ENCODE measurements at regions not wholly inside any gene's neighbourhood (a gene's known extent, or its start where the extent isn't known, plus 50 kb on each side); places are given as distances from the start of the nearest gene placed in this dataset.

DNA sequence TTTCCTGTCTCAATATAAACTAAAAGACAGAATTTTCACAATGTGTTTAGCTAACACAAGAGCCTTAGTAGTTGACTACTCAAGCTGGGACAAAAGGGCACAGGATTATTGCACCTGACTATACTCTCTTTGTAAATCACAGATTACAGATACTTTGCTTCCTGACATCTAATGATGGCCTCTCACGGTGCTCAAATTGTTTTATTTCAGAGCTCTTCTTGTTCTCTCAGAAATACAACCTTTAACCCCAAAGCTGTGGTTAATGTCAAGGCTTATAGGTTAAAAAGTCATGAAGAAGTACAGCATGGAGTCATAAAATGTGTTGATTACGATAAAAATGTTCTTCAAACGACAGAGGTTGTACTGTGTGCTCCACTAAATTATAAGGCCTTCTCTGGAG lies 89.9 kb upstream of the CPNE8 start:
- DNase-seq (ENCODE audit: low read depth) = no peak
- Histone ChIP-seq H3K4me3 (ENCODE audit: low read depth, low read length) (no peak overlapping the region), H3K36me3 (ENCODE audit: control insufficient read depth, insufficient read depth, low read length) (no peaks in the 10 kb centered on the region), H3K27me3 (ENCODE audit: control insufficient read depth, insufficient read depth, low read length) (no peaks in the 10 kb centered on the region)
- no peak for FAIRE-seq
- TF ChIP-seq, protein P1, sequence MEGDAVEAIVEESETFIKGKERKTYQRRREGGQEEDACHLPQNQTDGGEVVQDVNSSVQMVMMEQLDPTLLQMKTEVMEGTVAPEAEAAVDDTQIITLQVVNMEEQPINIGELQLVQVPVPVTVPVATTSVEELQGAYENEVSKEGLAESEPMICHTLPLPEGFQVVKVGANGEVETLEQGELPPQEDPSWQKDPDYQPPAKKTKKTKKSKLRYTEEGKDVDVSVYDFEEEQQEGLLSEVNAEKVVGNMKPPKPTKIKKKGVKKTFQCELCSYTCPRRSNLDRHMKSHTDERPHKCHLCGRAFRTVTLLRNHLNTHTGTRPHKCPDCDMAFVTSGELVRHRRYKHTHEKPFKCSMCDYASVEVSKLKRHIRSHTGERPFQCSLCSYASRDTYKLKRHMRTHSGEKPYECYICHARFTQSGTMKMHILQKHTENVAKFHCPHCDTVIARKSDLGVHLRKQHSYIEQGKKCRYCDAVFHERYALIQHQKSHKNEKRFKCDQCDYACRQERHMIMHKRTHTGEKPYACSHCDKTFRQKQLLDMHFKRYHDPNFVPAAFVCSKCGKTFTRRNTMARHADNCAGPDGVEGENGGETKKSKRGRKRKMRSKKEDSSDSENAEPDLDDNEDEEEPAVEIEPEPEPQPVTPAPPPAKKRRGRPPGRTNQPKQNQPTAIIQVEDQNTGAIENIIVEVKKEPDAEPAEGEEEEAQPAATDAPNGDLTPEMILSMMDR (IDR thresholded peaks at IDR 0.05; ENCODE audit: insufficient read depth, low read length, severe bottlenecking) = no peak

DNA sequence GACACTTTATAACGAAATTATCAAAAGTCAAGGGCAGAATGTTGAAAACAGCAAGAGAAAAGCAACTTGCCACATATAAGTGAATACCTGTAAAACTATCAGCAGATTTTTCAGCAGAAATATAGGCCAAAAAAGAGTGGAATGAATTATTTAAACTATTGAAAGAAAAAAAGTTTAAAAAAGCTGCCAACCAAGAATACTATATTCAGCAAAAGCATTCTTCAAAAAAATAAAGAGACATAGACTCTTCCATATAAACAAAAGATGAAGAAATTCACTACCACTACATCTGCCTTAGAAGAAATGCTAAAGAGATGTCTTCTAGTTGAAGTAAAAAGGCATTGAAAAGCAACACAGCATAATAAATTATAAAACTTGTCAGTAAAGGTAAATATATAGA lies 80.6 kb upstream of the CPNE8 start:
- FAIRE-seq = no peak
- H3K27me3 ChIP-seq (ENCODE audit: control insufficient read depth, insufficient read depth, low read length) = no peaks in the 10 kb centered on the region
- no peaks in the 10 kb centered on the region for H3K36me3 ChIP-seq (ENCODE audit: control insufficient read depth, insufficient read depth, low read length)
- no peak overlapping the region for H3K4me3 ChIP-seq (ENCODE audit: low read depth, low read length)
- TF ChIP-seq, protein P1 (IDR thresholded peaks at IDR 0.05; ENCODE audit: insufficient read depth, low read length, severe bottlenecking) = no peak
- no peak for DNase-seq (ENCODE audit: low read depth)

DNA sequence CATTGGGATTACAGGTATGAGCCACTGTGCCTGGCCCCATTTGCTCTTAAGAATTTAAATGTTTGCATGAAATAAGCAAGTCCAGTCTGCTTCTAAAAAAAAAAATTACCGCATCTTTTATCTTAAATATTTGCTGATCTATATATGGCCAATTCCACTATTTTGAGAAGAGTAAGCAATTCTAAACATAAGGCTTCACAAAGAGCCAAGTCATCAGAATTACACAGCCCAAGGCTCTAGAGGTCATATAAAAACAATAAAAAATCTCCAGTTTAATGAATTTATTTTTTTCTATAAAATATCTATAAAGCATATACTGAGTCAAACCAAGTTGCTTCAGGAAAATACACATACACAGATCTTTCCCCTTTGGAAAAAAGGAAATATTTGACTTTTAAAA lies 79.0 kb upstream of the CPNE8 start:
- TF ChIP-seq, protein P1 (IDR thresholded peaks at IDR 0.05; ENCODE audit: insufficient read depth, low read length, severe bottlenecking) = no peak
- H3K36me3 ChIP-seq (ENCODE audit: control insufficient read depth, insufficient read depth, low read length) = no peaks in the 10 kb centered on the region
- FAIRE-seq (no peak), DNase-seq (ENCODE audit: low read depth) (no peak)
- no peak overlapping the region for H3K4me3 ChIP-seq (ENCODE audit: low read depth, low read length)
- H3K27me3 ChIP-seq (ENCODE audit: control insufficient read depth, insufficient read depth, low read length) = no peaks in the 10 kb centered on the region

DNA sequence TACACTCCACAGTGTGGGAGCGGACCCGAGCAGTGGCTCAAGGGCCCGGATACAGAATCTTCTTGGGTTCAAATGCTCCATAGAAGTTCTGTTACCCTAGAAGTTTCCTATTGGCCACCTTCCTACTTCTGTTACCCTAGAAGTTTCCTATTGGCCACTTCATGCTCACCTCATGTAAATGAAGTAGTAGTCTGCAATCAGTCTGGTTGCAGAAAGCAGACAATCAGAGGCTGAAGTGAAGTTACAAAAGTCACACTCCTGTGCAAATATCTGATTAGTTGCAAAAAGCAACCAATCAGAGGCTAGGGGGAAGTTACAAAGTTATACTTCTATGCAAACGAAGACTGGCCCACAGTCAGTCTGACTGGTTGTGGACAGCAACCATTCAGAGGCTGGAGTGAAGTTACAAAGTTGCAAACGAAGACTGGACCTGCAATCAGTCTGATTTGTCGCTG lies 77.8 kb upstream of the CPNE8 start:
- Histone ChIP-seq H3K4me3 (ENCODE audit: low read depth, low read length) (no peak overlapping the region), H3K27me3 (ENCODE audit: control insufficient read depth, insufficient read depth, low read length) (no peaks in the 10 kb centered on the region)
- no peak for FAIRE-seq

DNA sequence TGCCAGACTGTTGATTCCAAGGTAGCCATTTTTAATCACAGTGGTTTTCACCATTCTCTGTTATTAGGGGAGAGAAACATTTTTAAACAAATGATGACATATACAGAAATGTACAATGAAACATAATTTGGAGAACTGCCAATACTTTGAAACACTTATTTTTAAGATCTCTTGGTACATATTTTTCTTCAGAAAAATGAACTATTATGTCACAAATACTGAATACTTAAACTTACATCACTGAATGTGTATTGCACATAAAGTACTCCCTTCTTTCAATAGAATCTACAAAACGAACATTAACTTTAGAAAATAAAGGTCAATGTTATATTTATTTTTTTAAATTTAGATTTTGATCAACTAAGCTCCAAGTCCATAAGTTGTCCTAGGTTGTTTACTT lies 71.7 kb upstream of the CPNE8 start:
- TF ChIP-seq, protein P1 (IDR thresholded peaks at IDR 0.05; ENCODE audit: insufficient read depth, low read length, severe bottlenecking) = no peak
- DNase-seq (ENCODE audit: low read depth) (no peak), FAIRE-seq (no peak)
- Histone ChIP-seq H3K27me3 (ENCODE audit: control insufficient read depth, insufficient read depth, low read length) (no peaks in the 10 kb centered on the region), H3K4me3 (ENCODE audit: low read depth, low read length) (no peak overlapping the region), H3K36me3 (ENCODE audit: control insufficient read depth, insufficient read depth, low read length) (no peaks in the 10 kb centered on the region)

More for the DNA sequence above, 77.8 kb upstream of the CPNE8 start:
- TF ChIP-seq, protein P1 (IDR thresholded peaks at IDR 0.05; ENCODE audit: insufficient read depth, low read length, severe bottlenecking) = no peak
- no peak for DNase-seq (ENCODE audit: low read depth)
- no peaks in the 10 kb centered on the region for H3K36me3 ChIP-seq (ENCODE audit: control insufficient read depth, insufficient read depth, low read length)

DNA sequence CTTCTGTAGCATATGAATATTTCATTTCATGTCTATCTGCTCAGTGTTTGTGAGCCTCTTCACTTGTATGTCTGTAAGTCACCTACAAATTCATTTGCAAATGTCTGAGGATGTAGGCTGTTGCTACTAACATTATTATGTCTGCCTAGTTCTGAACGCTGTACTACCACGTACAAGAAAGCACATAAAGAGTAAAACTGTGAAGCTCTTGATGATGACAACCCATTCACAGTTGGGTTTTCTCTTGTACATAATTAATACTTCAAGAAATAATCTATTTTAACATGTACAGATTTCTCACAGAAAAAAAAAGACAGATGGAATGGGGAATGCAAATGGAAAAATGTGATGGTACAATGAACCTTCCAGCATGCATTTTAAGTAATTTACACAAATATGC lies 64.3 kb upstream of the CPNE8 start:
- H3K4me3 ChIP-seq (ENCODE audit: low read depth, low read length) = no peak overlapping the region
- DNase-seq (ENCODE audit: low read depth) (no peak), FAIRE-seq (no peak)
- TF ChIP-seq, protein P1 (IDR thresholded peaks at IDR 0.05; ENCODE audit: insufficient read depth, low read length, severe bottlenecking) = no peak
- H3K36me3 ChIP-seq (ENCODE audit: control insufficient read depth, insufficient read depth, low read length) = no peaks in the 10 kb centered on the region
- no peaks in the 10 kb centered on the region for H3K27me3 ChIP-seq (ENCODE audit: control insufficient read depth, insufficient read depth, low read length)

Data from bronchial epithelial cell (primary cell).